ENCODE measurements at regions not wholly inside any gene's neighbourhood (a gene's known extent, or its start where the extent isn't known, plus 50 kb on each side); places are given as distances from the start of the nearest gene placed in this dataset.
"Not testable (repeated sequence)": the region's sequence is repeated elsewhere in the genome, so short reads cannot be mapped to it uniquely, and the experiment has no call there.

DNA sequence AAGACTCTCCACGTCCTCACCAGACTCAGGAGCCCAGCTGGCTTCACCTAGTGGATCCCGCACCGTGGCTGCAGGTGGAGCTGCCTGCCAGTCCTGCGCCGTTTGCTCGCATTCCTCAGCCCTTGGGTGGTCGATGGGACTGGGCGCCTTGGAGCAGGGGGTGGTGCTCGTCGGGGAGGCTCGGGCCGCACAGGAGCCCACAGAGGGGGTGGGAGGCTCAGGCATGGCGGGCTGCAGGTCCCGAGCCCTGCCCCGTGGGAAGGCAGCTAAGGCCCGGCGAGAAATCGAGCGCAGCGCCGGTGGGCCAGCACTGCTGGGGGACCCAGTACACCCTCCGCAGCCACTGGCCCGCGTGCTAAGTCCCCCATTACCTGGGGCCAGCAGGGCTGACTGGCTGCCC, 76.9 kb upstream of the AMN1 start:
- H3K9ac ChIP-seq (ENCODE audit: low read length); ATAC-seq; H3K27ac ChIP-seq (ENCODE audit: low read length); H4K20me1 ChIP-seq (ENCODE audit: low read length); H3K79me2 ChIP-seq (ENCODE audit: low read length); BruUV-seq (replicated peaks); H3K4me3 ChIP-seq (ENCODE audit: low read length); H3K4me2 ChIP-seq (ENCODE audit: low read length); H3K4me1 ChIP-seq (ENCODE audit: insufficient read depth, low read length); H3K9me3 ChIP-seq (ENCODE audit: low read length); H2AFZ ChIP-seq (ENCODE audit: low read length); POLR2A ChIA-PET (ENCODE audit: unreplicated experiment); intact Hi-C loops (cut with micrococcal nuclease); H3K27me3 ChIP-seq (ENCODE audit: low read length); H3K9me2 ChIP-seq (replicated peaks; ENCODE audit: low read length); H3K36me3 ChIP-seq (ENCODE audit: low read depth, low read length); H3F3A ChIP-seq (ENCODE audit: low read length, unreplicated experiment); CTCF ChIA-PET; DNase-seq: not testable (repeated sequence)

GRCh38 chr12:31804707-31805106, 75.9 kb upstream of the AMN1 start:
- H2AFZ ChIP-seq (ENCODE audit: low read length); H3K4me2 ChIP-seq (ENCODE audit: low read length); H3K9ac ChIP-seq (ENCODE audit: low read length); intact Hi-C loops (cut with micrococcal nuclease); H3K9me2 ChIP-seq (replicated peaks; ENCODE audit: low read length); CTCF ChIA-PET; ATAC-seq; H3K9me3 ChIP-seq (ENCODE audit: low read length); POLR2A ChIA-PET (ENCODE audit: unreplicated experiment); DNase-seq; H3K27ac ChIP-seq (ENCODE audit: low read length); H3K4me1 ChIP-seq (ENCODE audit: insufficient read depth, low read length); H3F3A ChIP-seq (ENCODE audit: low read length, unreplicated experiment); H4K20me1 ChIP-seq (ENCODE audit: low read length); H3K27me3 ChIP-seq (ENCODE audit: low read length); H3K4me3 ChIP-seq (ENCODE audit: low read length); H3K36me3 ChIP-seq (ENCODE audit: low read depth, low read length); BruUV-seq (replicated peaks); H3K79me2 ChIP-seq (ENCODE audit: low read length): not testable (repeated sequence)

GRCh38 chr12:31804185-31804504, 75.3 kb upstream of the AMN1 start:
- no peaks in the 10 kb centered on the region for H3K9me3 ChIP-seq (ENCODE audit: low read length)
- no TSS peak for BruUV-seq (replicated peaks)
- ATAC-seq (no peak), DNase-seq (no peak)
- H4K20me1 ChIP-seq (ENCODE audit: low read length): no peaks in the 10 kb centered on the region
- H3K9me2 ChIP-seq (replicated peaks; ENCODE audit: low read length): no peaks in the 10 kb centered on the region
- H3K9ac ChIP-seq (ENCODE audit: low read length): no peak overlapping the region
- CTCF ChIA-PET: no interaction called here
- no peaks in the 10 kb centered on the region for H3K4me1 ChIP-seq (ENCODE audit: insufficient read depth, low read length)
- no peak overlapping the region for H3K4me2 ChIP-seq (ENCODE audit: low read length)
- intact Hi-C loops (cut with micrococcal nuclease): no loop called here
- H3F3A ChIP-seq (ENCODE audit: low read length, unreplicated experiment): no peaks in the 10 kb centered on the region
- H3K27ac ChIP-seq (ENCODE audit: low read length): no peak overlapping the region
- H3K79me2 ChIP-seq (ENCODE audit: low read length): no peaks in the 10 kb centered on the region
- no peak overlapping the region for H3K4me3 ChIP-seq (ENCODE audit: low read length)
- H2AFZ ChIP-seq (ENCODE audit: low read length): no peak overlapping the region
- TF ChIP-seq, protein P1, sequence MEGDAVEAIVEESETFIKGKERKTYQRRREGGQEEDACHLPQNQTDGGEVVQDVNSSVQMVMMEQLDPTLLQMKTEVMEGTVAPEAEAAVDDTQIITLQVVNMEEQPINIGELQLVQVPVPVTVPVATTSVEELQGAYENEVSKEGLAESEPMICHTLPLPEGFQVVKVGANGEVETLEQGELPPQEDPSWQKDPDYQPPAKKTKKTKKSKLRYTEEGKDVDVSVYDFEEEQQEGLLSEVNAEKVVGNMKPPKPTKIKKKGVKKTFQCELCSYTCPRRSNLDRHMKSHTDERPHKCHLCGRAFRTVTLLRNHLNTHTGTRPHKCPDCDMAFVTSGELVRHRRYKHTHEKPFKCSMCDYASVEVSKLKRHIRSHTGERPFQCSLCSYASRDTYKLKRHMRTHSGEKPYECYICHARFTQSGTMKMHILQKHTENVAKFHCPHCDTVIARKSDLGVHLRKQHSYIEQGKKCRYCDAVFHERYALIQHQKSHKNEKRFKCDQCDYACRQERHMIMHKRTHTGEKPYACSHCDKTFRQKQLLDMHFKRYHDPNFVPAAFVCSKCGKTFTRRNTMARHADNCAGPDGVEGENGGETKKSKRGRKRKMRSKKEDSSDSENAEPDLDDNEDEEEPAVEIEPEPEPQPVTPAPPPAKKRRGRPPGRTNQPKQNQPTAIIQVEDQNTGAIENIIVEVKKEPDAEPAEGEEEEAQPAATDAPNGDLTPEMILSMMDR (conservative IDR thresholded peaks at IDR 0.05; ENCODE audit: low read depth, low read length): no peak
- no peak for TF ChIP-seq EZH2phosphoT487 (IDR thresholded peaks at IDR 0.05; ENCODE audit: borderline replicate concordance, low read length)
- no peak for TF ChIP-seq EZH2 (IDR thresholded peaks at IDR 0.05; ENCODE audit: low read length, unreplicated experiment)
- POLR2A ChIA-PET (ENCODE audit: unreplicated experiment): no interaction called here
- no peaks in the 10 kb centered on the region for H3K36me3 ChIP-seq (ENCODE audit: low read depth, low read length)
- no peaks in the 10 kb centered on the region for H3K27me3 ChIP-seq (ENCODE audit: low read length)

DNA sequence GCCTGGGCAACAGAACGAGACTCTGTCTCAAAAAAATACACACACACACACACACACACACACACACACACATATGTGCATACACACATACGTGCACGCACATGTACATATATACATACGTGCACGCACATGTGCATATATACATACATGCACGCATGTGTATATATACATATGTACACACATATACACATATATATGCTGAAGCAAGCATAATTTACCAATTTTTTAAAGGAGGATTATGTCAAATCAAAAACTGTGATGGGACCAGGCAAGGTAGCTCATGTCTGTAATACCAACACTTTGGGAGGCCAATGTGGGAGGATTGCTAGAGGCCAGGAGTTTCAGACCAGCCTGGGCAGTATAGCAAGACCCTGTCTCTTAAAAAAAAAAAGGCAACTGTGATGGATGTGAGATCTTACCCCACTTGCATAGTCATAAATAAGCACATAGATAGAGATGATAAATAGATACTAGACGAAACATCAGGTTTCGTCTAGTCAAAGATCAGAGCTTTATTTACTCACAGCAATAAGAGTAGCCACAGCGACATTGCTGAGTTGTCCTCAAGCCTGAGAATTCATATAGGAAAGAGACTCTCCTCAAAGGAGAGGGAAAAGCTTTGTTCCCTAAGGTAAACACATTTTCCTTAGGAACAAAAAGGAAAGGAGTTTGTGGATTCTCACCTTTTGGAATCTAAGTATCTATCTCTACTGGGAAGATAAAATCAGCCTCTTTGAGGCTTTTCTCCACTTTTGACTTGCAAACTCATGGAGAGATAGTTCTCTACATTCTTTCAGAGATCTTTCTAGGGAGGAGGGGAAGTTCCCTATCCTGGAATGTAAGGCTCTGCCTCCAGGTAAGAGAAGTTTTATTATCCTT, 74.7 kb upstream of the AMN1 start:
- H3K4me3 ChIP-seq (ENCODE audit: low read length): no peak overlapping the region
- ATAC-seq (no peak), DNase-seq (no peak)
- intact Hi-C loops (cut with micrococcal nuclease): no loop called here
- no peaks in the 10 kb centered on the region for H4K20me1 ChIP-seq (ENCODE audit: low read length)
- H3F3A ChIP-seq (ENCODE audit: low read length, unreplicated experiment): no peaks in the 10 kb centered on the region
- H3K4me1 ChIP-seq (ENCODE audit: insufficient read depth, low read length): no peaks in the 10 kb centered on the region
- no peaks in the 10 kb centered on the region for H3K9me2 ChIP-seq (replicated peaks; ENCODE audit: low read length)
- no peaks in the 10 kb centered on the region for H3K27me3 ChIP-seq (ENCODE audit: low read length)
- no peaks in the 10 kb centered on the region for H3K36me3 ChIP-seq (ENCODE audit: low read depth, low read length)
- H3K79me2 ChIP-seq (ENCODE audit: low read length): no peaks in the 10 kb centered on the region
- ChIA-PET POLR2A (ENCODE audit: unreplicated experiment) (no interaction called here), CTCF (no interaction called here)
- no TSS peak for BruUV-seq (replicated peaks)
- H3K9me3 ChIP-seq (ENCODE audit: low read length): no peaks in the 10 kb centered on the region
- TF ChIP-seq EZH2 (IDR thresholded peaks at IDR 0.05; ENCODE audit: low read length, unreplicated experiment) (no peak), EZH2phosphoT487 (IDR thresholded peaks at IDR 0.05; ENCODE audit: borderline replicate concordance, low read length) (no peak)
- TF ChIP-seq, protein P1 (conservative IDR thresholded peaks at IDR 0.05; ENCODE audit: low read depth, low read length): no peak
- H3K27ac ChIP-seq (ENCODE audit: low read length): no peak overlapping the region
- H2AFZ ChIP-seq (ENCODE audit: low read length): no peak overlapping the region
- no peak overlapping the region for H3K9ac ChIP-seq (ENCODE audit: low read length)
- H3K4me2 ChIP-seq (ENCODE audit: low read length): no peak overlapping the region

Measured in PC-3 (cell line).